Esophagus muscularis mucosa (tissue), 4 donors: ENCODE measurements at regions not wholly inside any gene's neighbourhood (a gene's known extent, or its start where the extent isn't known, plus 50 kb on each side); places are given as distances from the start of the nearest gene placed in this dataset.

ENCODE experiments used
- DNase-seq: peaks from one replicate; pipeline ENCODE4 v3.0.0-alpha.2; 2017; ENCODE audit errors: extremely low spot score
- H3K27ac ChIP-seq, 4 donors: fragments of 200-600 bp; sonication (generic); replicated peaks in 1 of 4; 1 replicate in 3 of 4; 2 replicates in 1 of 4; pipeline ENCODE4 v1.5.1; 2016 to 2019; ENCODE audit warnings: mild to moderate bottlenecking in 1 of 4
- H3K27me3 ChIP-seq, 4 donors: fragments of 200-600 bp; sonication (generic); one replicate each; pipeline versions ENCODE4 v1.5.1 to v1.6.0; 2016 to 2019
- H3K36me3 ChIP-seq, 4 donors: fragments of 200-600 bp; sonication (generic); one replicate each; pipeline ENCODE4 v1.5.1; 2016 to 2019
- H3K4me1 ChIP-seq, 4 donors: fragments of 200-600 bp; sonication (generic); one replicate each; pipeline ENCODE4 v1.5.1; 2016 to 2019
- H3K4me3 ChIP-seq, 4 donors: fragments of 200-600 bp; sonication (generic); 1 replicate in 2 of 4; 2 replicates in 2 of 4; pipeline ENCODE4 v1.5.1; 2016 to 2019; ENCODE audit warnings: mild to moderate bottlenecking in 4 of 4, moderate library complexity in 1 of 4
- H3K9me3 ChIP-seq, 4 donors: fragments of 200-600 bp; sonication (generic); 1 replicate in 3 of 4; 2 replicates in 1 of 4; pipeline ENCODE4 v1.5.1; 2016 to 2019
- EP300 ChIP-seq: sonication (generic); formaldehyde crosslinking; IDR thresholded peaks from one replicate; pipeline ENCODE4 v1.6.1; 2017; ENCODE audit warnings: antibody characterized with exemption
- POLR2A ChIP-seq: fragments of 450-650 bp; IDR thresholded peaks from one replicate; pipeline ENCODE4 v1.6.1; 2017; ENCODE audit warnings: antibody characterized with exemption, moderate library complexity, mild to moderate bottlenecking, low read depth
- POLR2AphosphoS5 ChIP-seq, 2 donors: sonication (generic); formaldehyde crosslinking; IDR thresholded peaks; one replicate each; pipeline ENCODE4 v1.6.1; 2017; ENCODE audit warnings: antibody characterized with exemption in 2 of 2
- WGBS: methylation state at CpG from one replicate; pipeline ENCODE4 v1.1.5; 2018; 5-methylcytosine and 5-hydroxymethylcytosine counted together
- intact Hi-C: fragments of 100-400 bp; cut with DNase I; formaldehyde crosslinking; loops from one replicate; pipeline ENCODE4 v1.15.1; 2023
- TF ChIP-seq, protein P1 (sequence below), 3 experiments: fragments of 200-600 bp in 2 of 3; fragments of 450-650 bp in 1 of 3; sonication (generic) in 2 of 3; IDR thresholded peaks; one replicate each; pipeline ENCODE4 v1.5.1; 2017 to 2019; ENCODE audit warnings: antibody characterized with exemption in 3 of 3, mild to moderate bottlenecking in 2 of 3, moderate library complexity in 1 of 3

DNA sequence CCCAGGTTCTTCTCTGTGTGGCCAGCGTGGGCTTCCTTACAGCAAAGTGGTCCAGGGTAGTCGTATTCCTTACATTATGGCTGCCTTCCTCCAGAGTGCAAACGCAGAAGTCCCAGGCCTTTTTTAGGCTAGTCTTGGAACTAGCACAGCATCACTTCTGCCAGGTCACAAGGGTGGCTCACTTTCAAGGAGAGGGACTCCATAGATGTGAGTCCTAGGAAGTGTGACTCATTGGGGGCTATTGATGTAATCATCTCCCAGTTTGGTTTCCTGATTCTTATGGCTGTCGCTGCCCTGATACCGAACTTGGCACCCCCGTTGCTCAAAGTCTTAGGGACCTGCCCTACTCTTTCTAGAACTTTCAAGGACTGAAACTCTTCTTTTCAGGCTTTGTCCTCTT is 140.0 kb downstream of the DCK start:
- 83% methylated on average over 6 of the region's 6 CpGs for WGBS
- no peak overlapping the region for H3K27ac ChIP-seq
- no peaks in the 10 kb centered on the region for H3K27me3 ChIP-seq
- no peaks in the 10 kb centered on the region for H3K4me1 ChIP-seq
- no peak for TF ChIP-seq POLR2A
- TF ChIP-seq, protein P1, sequence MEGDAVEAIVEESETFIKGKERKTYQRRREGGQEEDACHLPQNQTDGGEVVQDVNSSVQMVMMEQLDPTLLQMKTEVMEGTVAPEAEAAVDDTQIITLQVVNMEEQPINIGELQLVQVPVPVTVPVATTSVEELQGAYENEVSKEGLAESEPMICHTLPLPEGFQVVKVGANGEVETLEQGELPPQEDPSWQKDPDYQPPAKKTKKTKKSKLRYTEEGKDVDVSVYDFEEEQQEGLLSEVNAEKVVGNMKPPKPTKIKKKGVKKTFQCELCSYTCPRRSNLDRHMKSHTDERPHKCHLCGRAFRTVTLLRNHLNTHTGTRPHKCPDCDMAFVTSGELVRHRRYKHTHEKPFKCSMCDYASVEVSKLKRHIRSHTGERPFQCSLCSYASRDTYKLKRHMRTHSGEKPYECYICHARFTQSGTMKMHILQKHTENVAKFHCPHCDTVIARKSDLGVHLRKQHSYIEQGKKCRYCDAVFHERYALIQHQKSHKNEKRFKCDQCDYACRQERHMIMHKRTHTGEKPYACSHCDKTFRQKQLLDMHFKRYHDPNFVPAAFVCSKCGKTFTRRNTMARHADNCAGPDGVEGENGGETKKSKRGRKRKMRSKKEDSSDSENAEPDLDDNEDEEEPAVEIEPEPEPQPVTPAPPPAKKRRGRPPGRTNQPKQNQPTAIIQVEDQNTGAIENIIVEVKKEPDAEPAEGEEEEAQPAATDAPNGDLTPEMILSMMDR (IDR thresholded peaks at IDR 0.05): no peak
- no peak for TF ChIP-seq EP300
- no peak for TF ChIP-seq POLR2AphosphoS5 (IDR thresholded peaks at IDR 0.05)
- H3K4me3 ChIP-seq: no peak overlapping the region
- no peak for DNase-seq
- H3K36me3 ChIP-seq: no peaks in the 10 kb centered on the region
- intact Hi-C loops: no loop called here
- H3K9me3 ChIP-seq: no peaks in the 10 kb centered on the region

DNA sequence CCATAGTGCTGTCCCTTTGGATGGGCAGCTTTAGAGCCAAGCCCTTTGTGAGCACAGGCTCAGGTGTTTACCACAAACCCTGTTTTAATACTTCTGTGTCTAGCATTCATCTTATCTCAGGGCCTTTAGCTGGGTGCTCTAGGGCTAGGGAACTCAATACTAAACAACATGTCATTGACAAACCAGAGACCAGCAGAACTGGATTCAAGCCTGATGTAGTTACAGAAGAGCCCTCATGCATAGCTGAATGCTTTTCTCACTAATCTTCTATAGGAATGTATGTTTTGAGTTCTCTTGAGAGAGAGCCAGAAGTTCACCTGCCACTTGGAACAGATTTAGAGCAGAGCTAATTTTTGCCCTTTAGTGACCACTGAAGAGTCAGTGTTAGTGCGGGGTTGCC is 142.6 kb downstream of the DCK start:
- intact Hi-C loops: no loop called here
- DNase-seq: no peak
- H3K27ac ChIP-seq: no peak overlapping the region
- H3K36me3 ChIP-seq: no peaks in the 10 kb centered on the region
- no peak overlapping the region for H3K4me3 ChIP-seq
- no peaks in the 10 kb centered on the region for H3K27me3 ChIP-seq
- 56% methylated on average over 1 of the region's 1 CpG for WGBS
- H3K4me1 ChIP-seq: no peaks in the 10 kb centered on the region
- TF ChIP-seq POLR2A (no peak), EP300 (no peak), POLR2AphosphoS5 (IDR thresholded peaks at IDR 0.05) (no peak)
- TF ChIP-seq, protein P1 (IDR thresholded peaks at IDR 0.05): no peak
- H3K9me3 ChIP-seq: no peaks in the 10 kb centered on the region

DNA sequence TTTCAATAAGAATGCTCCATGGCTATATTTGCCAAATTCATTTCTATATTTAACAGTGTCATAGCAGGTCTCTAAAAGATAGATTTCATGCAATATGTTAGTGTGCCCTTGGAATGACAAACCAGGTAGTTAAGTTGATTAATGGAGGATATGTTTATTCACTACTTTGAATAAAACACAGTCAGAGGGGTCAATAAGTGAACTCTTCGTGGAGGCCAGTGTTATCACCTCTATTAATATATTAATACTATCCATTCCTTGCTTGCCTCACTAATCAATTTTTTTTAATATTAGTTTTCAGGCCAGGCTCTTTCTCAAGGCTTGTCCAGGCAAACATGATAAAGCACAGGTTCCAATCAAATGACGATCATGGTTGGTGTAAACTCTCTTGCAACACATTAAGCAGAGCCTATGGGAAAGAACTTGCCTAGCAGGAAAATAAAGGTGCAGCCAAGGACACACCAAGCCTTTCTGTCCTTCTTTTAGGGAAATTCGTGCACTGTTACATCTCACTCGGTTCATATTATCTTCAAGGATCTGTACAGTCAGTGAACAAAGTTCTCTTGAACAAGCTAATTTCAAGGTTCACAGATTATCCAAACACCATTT is 144.7 kb downstream of the DCK start:
- H3K27me3 ChIP-seq: no peaks in the 10 kb centered on the region
- H3K36me3 ChIP-seq: no peaks in the 10 kb centered on the region
- no peaks in the 10 kb centered on the region for H3K9me3 ChIP-seq
- intact Hi-C loops: no loop called here
- no peak overlapping the region for H3K4me3 ChIP-seq
- TF ChIP-seq POLR2A (no peak), EP300 (no peak), POLR2AphosphoS5 (IDR thresholded peaks at IDR 0.05) (no peak)
- TF ChIP-seq, protein P1 (IDR thresholded peaks at IDR 0.05): no peak
- H3K4me1 ChIP-seq: no peaks in the 10 kb centered on the region
- DNase-seq: no peak
- WGBS: 73% methylated on average over 4 of the region's 4 CpGs
- H3K27ac ChIP-seq: no peak overlapping the region

DNA sequence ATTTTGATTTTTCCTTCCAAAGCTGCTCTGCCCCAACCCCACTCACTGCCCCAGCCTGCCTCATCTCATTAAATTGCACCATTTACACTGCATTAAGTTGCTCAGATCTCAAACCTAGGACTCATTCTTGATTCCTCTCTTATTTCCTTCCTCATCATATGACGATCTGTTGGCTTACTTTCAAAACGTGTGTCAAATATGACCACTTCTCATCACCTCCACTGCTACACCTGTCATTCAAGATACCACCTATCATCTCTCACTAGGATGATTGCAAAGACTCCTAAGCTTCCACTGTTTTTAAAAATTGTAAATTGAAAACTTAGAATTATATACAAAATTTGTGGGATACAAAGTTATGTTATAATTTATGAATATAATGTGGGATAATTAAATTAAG is 147.1 kb downstream of the DCK start:
- H3K9me3 ChIP-seq: no peaks in the 10 kb centered on the region
- TF ChIP-seq, protein P1 (IDR thresholded peaks at IDR 0.05): no peak
- TF ChIP-seq EP300 (no peak), POLR2AphosphoS5 (IDR thresholded peaks at IDR 0.05) (no peak), POLR2A (no peak)
- WGBS: 64% methylated on average over 2 of the region's 2 CpGs
- no peak for DNase-seq
- no peak overlapping the region for H3K27ac ChIP-seq
- H3K4me3 ChIP-seq: no peak overlapping the region
- intact Hi-C loops: no loop called here
- H3K4me1 ChIP-seq: no peaks in the 10 kb centered on the region
- no peaks in the 10 kb centered on the region for H3K36me3 ChIP-seq
- no peaks in the 10 kb centered on the region for H3K27me3 ChIP-seq

DNA sequence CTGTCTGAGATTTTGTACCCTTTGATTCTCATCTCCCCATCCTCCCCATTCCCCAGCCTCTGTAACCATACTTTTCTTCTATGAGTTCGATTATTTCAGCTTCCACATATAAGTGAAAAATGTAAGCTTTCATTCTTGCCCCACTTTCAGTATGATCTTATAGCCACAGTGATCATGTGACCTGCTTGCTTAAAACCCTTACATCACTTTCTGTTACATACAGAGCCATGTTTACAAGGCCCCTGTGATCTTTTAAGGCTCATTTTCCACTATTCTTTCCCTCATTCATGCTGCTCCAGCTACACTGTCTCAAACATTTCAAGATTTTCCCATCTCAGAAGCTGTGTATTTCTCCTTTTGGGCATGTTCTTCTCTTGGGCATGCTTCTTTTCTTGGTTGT is 147.7 kb downstream of the DCK start:
- DNase-seq: no peak
- no peaks in the 10 kb centered on the region for H3K9me3 ChIP-seq
- no peaks in the 10 kb centered on the region for H3K36me3 ChIP-seq
- no peaks in the 10 kb centered on the region for H3K4me1 ChIP-seq
- intact Hi-C loops: no loop called here
- no peak overlapping the region for H3K4me3 ChIP-seq
- H3K27me3 ChIP-seq: no peaks in the 10 kb centered on the region
- TF ChIP-seq POLR2AphosphoS5 (IDR thresholded peaks at IDR 0.05) (no peak), EP300 (no peak), POLR2A (no peak)
- TF ChIP-seq, protein P1 (IDR thresholded peaks at IDR 0.05): no peak
- WGBS: 77% methylated on average over 1 of the region's 1 CpG
- no peak overlapping the region for H3K27ac ChIP-seq
